ENCODE measurements at regions not wholly inside any gene's neighbourhood (a gene's known extent, or its start where the extent isn't known, plus 50 kb on each side); places are given as distances from the start of the nearest gene placed in this dataset.

DNA sequence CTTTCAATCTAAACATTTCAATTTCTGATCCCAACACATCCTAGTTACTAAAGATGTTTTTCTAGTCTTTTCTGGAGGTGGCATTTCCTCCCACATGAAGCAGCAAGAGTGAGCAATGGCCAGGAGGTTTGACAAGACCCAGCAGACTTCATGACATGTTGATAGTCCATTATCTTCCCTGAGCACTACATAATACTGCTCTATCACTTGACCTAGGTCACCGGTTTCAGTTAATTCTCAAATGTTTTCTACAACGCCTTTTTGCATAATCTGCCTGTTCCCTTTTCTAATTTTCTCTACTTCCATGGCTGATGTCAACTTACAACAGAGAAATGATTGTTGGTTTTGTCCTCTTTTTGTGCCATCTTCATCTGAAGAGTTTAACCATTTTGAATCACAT, 62.0 kb upstream of the GPRIN3 start:
- no peak for DNase-seq (ENCODE audit: low read depth in 3 of 3, low spot score in 1 of 3)

DNA sequence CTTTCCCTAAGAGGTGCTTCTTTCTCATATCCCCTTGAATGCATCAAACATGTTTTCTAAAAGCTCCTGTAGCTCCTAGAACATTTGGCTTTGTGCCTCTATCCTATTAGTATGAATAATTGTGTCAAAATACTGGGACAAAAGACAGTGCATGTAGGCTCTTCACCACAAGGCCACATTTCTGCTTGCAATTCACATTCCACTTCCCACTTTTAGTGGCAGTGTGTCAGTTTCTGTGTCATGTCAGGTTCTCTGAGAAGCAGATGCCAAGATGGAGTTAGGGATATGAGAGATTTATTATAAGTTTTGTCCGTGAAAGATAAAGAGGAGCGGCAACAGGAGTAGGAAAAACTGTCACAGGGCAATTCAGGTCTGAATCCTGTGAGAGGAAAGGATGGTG, 61.3 kb upstream of the GPRIN3 start:
- DNase-seq (ENCODE audit: low read depth in 3 of 3, low spot score in 1 of 3): no peak

DNA sequence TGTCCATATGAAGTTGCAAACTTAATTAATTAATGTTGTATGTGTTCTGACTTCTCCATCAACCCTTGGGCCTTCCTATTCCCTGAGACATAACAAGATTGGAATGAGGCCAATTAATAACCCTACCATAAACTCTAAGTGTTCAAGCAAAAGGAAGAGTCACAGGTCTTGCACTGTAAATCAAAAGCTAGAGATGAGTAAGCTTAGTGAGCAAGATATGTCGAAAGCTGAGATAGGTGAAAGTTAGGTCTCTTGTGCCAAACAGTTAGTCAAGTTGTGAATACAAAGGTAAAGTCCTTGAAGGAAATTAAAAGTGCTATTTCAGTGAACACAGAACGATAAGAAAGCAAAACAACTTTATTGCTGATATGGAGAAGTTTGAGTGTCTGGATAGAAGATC, 58.2 kb upstream of the GPRIN3 start:
- DNase-seq (ENCODE audit: low read depth in 3 of 3, low spot score in 1 of 3): no peak

DNA sequence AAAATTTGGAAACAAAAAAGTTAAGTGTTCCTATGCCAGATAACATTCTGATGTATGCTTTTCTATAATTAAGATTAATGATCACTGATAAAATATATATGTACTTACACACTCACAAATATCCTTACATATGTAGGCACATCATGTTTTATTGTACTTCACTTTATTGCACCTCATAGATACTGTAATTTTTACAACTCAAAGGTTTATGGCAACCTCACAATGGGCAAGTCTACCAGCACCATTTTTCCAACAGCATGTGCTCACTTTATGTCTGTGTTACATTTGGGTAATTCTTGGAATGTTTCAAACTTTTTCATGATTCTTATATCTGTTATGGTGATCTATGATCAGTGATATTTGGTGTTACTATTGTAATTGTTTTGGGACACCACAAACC, 57.8 kb upstream of the GPRIN3 start:
- no peak for DNase-seq (ENCODE audit: low read depth in 3 of 3, low spot score in 1 of 3)

DNA sequence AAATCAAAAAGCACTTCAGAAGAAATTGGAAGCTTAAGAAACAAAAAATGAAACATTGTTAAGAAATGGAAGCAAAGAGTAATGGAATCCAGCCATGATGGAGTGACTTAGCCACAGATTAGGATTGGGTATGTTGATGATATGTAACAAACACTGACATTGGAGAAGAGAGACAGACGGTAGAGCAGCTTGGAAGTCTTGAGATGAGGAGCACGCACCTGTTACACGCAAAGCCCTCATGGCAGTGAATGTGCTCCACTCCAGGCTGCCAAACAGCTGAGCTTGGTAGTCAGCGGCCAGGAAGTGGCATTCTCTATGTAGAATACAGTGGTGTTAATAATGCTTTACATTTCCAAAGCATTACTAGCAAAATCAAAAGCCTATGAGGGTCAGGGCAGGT, 56.9 kb upstream of the GPRIN3 start:
- DNase-seq (ENCODE audit: low read depth in 3 of 3, low spot score in 1 of 3): no peak

DNA sequence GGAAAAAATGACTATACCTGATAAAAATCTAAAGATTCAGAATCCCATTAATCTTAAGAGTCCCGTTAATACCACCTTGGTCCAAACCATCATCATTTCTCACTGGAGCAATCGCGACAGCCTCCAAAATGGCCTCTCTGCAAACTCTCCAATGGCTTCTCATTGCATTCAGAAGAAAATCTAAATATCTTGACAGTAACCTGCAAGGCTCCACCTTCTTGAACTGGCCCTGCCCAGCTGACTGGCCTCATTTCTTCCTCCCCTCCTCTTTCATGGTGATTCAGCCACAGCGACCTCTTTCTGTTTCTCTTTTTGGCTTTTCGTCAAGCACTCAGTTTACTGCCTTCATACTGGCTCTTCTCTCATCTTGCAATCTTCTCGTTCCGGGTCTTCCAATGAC, 56.2 kb upstream of the GPRIN3 start:
- DNase-seq (ENCODE audit: low read depth in 3 of 3, low spot score in 1 of 3): no peak

DNA sequence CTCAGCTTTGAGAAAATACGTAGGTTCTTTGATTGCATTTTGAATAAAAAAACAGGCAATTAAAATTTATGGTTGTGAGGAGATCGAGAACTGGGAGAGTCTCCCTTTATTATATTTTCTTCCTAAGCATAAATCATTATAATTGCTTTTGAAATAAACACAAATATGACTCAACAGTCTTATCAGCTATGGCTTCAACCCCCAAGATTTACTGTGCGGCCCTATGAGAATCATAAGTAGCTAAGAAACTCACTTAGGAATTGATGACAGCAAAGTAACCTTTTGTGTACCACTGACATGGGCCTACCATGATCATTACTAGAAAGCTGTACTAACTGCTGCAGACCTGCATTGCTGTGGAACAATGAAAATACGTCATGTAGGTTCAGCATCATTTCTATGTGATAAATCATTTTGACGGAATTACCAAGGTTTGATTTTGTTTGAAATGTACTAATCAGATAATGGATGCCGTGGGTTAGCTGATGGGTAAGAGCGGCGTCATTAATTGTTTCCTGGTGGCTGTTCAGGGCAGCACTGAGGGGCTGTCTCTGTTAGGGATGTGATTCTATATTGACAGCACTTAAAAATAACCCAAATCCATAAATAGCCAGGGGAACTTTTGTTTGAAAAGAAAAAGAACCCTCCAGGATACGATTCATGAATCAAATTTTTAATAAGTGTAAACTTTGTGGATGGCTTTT, 51.5 kb upstream of the GPRIN3 start:
- DNase-seq (ENCODE audit: low read depth in 3 of 3, low spot score in 1 of 3): no peak

DNA sequence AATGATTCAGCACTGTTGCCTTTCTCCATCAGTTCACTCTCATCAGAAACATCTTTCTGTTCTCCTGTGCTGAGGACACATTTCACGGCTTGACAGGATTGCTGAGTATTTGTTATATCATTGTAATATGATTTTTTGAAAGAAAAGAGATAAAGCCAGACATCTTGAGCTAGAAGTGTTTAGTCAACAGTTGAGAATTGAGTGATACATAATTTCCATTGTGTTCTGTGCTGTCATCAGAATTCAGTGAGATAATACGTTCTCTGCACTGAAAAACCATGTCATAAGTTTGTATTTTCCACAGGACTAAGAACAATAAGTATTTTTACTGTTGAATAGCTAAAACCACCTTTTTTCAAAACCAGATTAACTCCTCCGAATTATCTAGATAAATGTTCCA, 50.2 kb upstream of the GPRIN3 start:
- no peak for DNase-seq (ENCODE audit: low read depth in 3 of 3, low spot score in 1 of 3)
